Heart left ventricle (tissue), 16 donors: ENCODE measurements at regions not wholly inside any gene's neighbourhood (a gene's known extent, or its start where the extent isn't known, plus 50 kb on each side); places are given as distances from the start of the nearest gene placed in this dataset.
A peak's percentile ranks its signal among the peaks of the same experiment; 100 is the strongest.

Source experiments
- ATAC-seq, 4 donors: fragments of 200-7000 bp; cut with Tn5 transposase; one replicate each; pipeline ENCODE4 v1.9.1; 2020 to 2022; ENCODE audit warnings: moderate library complexity in 4 of 4, mild to moderate bottlenecking in 3 of 4, moderate number of reproducible peaks in 1 of 4
- DNase-seq, 5 donors: peaks; one replicate each; pipeline ENCODE4 v3.0.0-alpha.2; 2020
- H3K27ac ChIP-seq, 12 donors: fragments of 200-600 bp; sonication (generic) in 4 of 12; one replicate each; pipeline versions ENCODE4 v1.5.0 to v1.8.0; 2016 to 2022; ENCODE audit warnings: mild to moderate bottlenecking in 2 of 12
- H3K27me3 ChIP-seq, 9 donors: fragments of 200-600 bp; sonication (generic) in 2 of 9; one replicate each; pipeline versions ENCODE4 v1.5.1 to v1.8.0; 2016 to 2022; ENCODE audit warnings: mild to moderate bottlenecking in 3 of 9
- H3K36me3 ChIP-seq, 9 donors: fragments of 200-600 bp; sonication (generic) in 2 of 9; one replicate each; pipeline versions ENCODE4 v1.5.0 to v1.8.0; 2018 to 2022; ENCODE audit warnings: mild to moderate bottlenecking in 2 of 9
- H3K4me1 ChIP-seq, 12 donors: fragments of 200-600 bp; sonication (generic) in 4 of 12; one replicate each; pipeline versions ENCODE4 v1.5.0 to v1.8.0; 2016 to 2022; ENCODE audit warnings: mild to moderate bottlenecking in 3 of 12
- H3K4me3 ChIP-seq, 12 donors: fragments of 200-600 bp; sonication (generic) in 4 of 12; one replicate each; pipeline versions ENCODE4 v1.5.0 to v1.8.0; 2017 to 2022; ENCODE audit warnings: mild to moderate bottlenecking in 9 of 12, moderate library complexity in 4 of 12
- H3K9me3 ChIP-seq, 12 donors: fragments of 200-600 bp; sonication (generic) in 4 of 12; one replicate each; pipeline versions ENCODE4 v1.5.0 to v1.8.0; 2016 to 2022; ENCODE audit warnings: mild to moderate bottlenecking in 1 of 12
- POLR2A ChIP-seq, 2 donors: fragments of 450-650 bp; IDR thresholded peaks; one replicate each; pipeline ENCODE4 v1.6.1; 2017; ENCODE audit warnings: antibody characterized with exemption in 2 of 2, mild to moderate bottlenecking in 2 of 2, moderate library complexity in 2 of 2
- WGBS, 4 donors: extraction: QIAGEN DNeasy Blood & Tissue Kit in 2 of 4; methylation state at CpG; one replicate each; pipeline versions ENCODE4 v1.1.5 to v1.1.7; 2013 to 2018; 5-methylcytosine and 5-hydroxymethylcytosine counted together
- intact Hi-C, 10 donors: fragments of 100-400 bp; cut with DNase I; formaldehyde crosslinking; loops; one replicate each; pipeline versions ENCODE4 v1.11.1 to v1.14.2; 2022
- TF ChIP-seq, protein P1 (sequence below), 12 donors: fragments of 200-600 bp; sonication (generic) in 4 of 12; IDR thresholded peaks; one replicate each; pipeline versions ENCODE4 v1.5.0 to v1.8.0; 2018 to 2022; ENCODE audit warnings: antibody characterized with exemption in 12 of 12, mild to moderate bottlenecking in 5 of 12
- donor health status: ischemic (EF 13 %, LVEDD 7.1; RV severe dilation, severe dysfunction).
- donor health status: healthy with polysubstance abuse.
- donor health status: DM: no; HTN: yes; CAD: no.
- donor health status: DM: no; HTN: no; CAD: no.
- donor health status: ischemic (EF 25% LVEDD 6.9; RV normal size, moderate dysfunction).
- donor health status: ischemic (EF 25% LVEDD 5.7; RV mildly dilated, moderate dysfunction).
- donor health status: healthy.
- donor health status: DM: yes; HTN: yes; CAD: no.
- donor health status: ischemic (EF 35%, LVEDD 5.7; RV mildly dilated, moderate dysfunction).
- donor health status: nonischemic (EF 11% LVEDD 7.7; RV severe dilation, severe dysfunction).
- donor health status: DM: yes; HTN: yes; CAD: no.
- donor health status: PGD.
- donor health status: ischemic (EF 29% LVEDD 5.4; RV normal size, mild dysfunction).
- donor health status: nonischemic (EF 23%, LVEDD 6.1; RV moderate dilation, normal function).

DNA sequence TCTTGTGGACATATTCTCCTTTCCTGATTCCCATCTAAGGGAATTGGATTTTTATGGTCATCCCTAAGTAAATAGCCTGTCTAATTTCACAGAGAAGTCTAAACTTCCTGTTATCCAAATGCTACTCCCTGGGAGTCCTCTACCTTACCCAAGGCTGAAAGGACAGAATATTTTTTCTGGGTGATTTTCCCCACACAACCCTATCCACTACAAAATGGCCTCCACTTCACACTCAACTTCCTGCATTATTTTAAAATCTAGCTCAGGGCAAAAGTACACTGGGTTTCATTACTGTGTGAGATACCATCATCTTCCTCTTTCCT, 77.5 kb upstream of the ABI3BP start:
- peaks cover 0 to 12% (median 0%) of the 10 kb centered on the region in 12 donors for H3K4me1 ChIP-seq
- no peak overlapping the region for H3K27ac ChIP-seq
- H3K4me3 ChIP-seq: no peak overlapping the region
- no peak for ATAC-seq
- TF ChIP-seq, protein P1, sequence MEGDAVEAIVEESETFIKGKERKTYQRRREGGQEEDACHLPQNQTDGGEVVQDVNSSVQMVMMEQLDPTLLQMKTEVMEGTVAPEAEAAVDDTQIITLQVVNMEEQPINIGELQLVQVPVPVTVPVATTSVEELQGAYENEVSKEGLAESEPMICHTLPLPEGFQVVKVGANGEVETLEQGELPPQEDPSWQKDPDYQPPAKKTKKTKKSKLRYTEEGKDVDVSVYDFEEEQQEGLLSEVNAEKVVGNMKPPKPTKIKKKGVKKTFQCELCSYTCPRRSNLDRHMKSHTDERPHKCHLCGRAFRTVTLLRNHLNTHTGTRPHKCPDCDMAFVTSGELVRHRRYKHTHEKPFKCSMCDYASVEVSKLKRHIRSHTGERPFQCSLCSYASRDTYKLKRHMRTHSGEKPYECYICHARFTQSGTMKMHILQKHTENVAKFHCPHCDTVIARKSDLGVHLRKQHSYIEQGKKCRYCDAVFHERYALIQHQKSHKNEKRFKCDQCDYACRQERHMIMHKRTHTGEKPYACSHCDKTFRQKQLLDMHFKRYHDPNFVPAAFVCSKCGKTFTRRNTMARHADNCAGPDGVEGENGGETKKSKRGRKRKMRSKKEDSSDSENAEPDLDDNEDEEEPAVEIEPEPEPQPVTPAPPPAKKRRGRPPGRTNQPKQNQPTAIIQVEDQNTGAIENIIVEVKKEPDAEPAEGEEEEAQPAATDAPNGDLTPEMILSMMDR (IDR thresholded peaks at IDR 0.05): no peak
- no peak for TF ChIP-seq POLR2A (IDR thresholded peaks at IDR 0.05)
- H3K27me3 ChIP-seq: no peaks in the 10 kb centered on the region
- peaks cover 0 to 5% (median 0%) of the 10 kb centered on the region in 12 donors for H3K9me3 ChIP-seq
- H3K36me3 ChIP-seq: no peaks in the 10 kb centered on the region
- intact Hi-C loops: loop anchor here in 9 of 10 donors (1.0 to 10.0 kb wide), 6 partner anchors 114 to 312 kb away; no protein-coding TSS in a partner anchor
- DNase-seq: no peak

DNA sequence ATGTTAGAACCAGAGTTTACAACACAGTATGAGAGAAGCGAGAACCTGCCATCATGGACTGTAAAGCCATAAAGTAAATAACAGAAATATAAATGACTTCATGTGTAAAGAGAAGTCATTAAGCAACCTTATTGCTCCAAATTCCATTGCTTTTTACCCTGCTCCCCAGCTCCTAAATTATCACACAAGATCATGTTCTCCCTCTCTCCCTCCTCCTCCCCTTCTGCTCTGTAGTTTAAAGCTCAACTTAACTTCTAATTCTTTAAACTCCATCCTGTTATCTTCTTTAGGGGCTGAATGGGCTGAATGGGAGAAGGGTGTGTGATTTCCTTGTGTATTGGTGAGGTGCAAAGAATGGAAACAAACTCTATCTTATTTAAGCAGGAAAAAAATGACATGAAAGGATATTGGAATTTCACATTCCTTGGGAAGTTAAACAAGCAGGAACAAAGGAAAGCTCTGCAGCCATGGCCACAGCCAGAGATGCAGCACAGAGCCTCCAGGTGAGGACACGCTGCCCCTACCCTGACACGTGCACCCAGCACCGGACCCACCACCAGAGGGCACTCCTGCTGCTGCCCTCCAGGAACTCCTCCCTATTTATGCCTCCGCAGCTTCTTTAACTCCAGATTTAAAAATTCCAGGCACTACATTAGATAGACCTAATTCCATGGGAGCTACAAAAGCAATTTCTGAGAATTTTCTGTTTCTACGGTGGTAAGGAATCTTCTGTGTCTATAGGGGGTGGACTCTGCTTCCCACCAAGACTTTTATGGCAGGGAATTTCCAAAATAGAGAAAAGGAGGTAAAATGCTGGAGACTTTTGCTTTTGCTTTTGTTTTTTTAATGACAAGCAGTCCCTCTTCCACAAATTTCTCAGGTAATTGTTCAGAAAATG, 76.9 kb upstream of the ABI3BP start:
- TF ChIP-seq POLR2A (IDR thresholded peaks at IDR 0.05): no peak
- TF ChIP-seq, protein P1 (IDR thresholded peaks at IDR 0.05): peak; percentile 51 to 72 (median 64)
- peak; percentile 55 to 82 (median 78) for ATAC-seq

GRCh38 chr3:101068876-101069606, 75.8 kb upstream of the ABI3BP start:
- H3K36me3 ChIP-seq: no peaks in the 10 kb centered on the region

More for the DNA sequence above, 76.9 kb upstream of the ABI3BP start:
- Histone ChIP-seq H3K27me3 (no peaks in the 10 kb centered on the region), H3K27ac (no peak overlapping the region), H3K4me1 (peaks cover 0 to 16% (median 0%) of the 10 kb centered on the region in 12 donors), H3K36me3 (no peaks in the 10 kb centered on the region), H3K9me3 (peaks cover 0 to 5% (median 0%) of the 10 kb centered on the region in 12 donors), H3K4me3 (no peak overlapping the region)
- peak; percentile 13 to 80 (median 53) for DNase-seq
- 42 to 53% (median 47%) methylated on average over 6 of the region's 6 CpGs for WGBS, 4 donors
- intact Hi-C loops: loop anchor here (1.0 to 10.0 kb wide), 6 partner anchors 115 to 312 kb away; no protein-coding TSS in a partner anchor

More at GRCh38 chr3:101068876-101069606, 75.8 kb upstream of the ABI3BP start:
- H3K27ac ChIP-seq: peak overlapping the region in 1 of 12 donors; percentile 4
- H3K4me3 ChIP-seq: no peak overlapping the region
- intact Hi-C loops: loop anchor here in 1 of 10 donors (5.0 kb wide), 1 partner anchor 128 kb away; no protein-coding TSS in a partner anchor
- DNase-seq: no peak
- H3K9me3 ChIP-seq: no peaks in the 10 kb centered on the region
- ATAC-seq: no peak
- TF ChIP-seq, protein P1 (IDR thresholded peaks at IDR 0.05): no peak
- no peak for TF ChIP-seq POLR2A (IDR thresholded peaks at IDR 0.05)
- H3K4me1 ChIP-seq: peaks cover 0 to 23% (median 2%) of the 10 kb centered on the region in 12 donors
- H3K27me3 ChIP-seq: no peaks in the 10 kb centered on the region
- WGBS, 4 donors: 0 to 67% (median 32%) methylated on average over 1 of the region's 1 CpG
